Body of pancreas (tissue), 4 donors: ENCODE measurements at regions not wholly inside any gene's neighbourhood (a gene's known extent, or its start where the extent isn't known, plus 50 kb on each side); places are given as distances from the start of the nearest gene placed in this dataset.

Experiments
- POLR2A ChIP-seq, 3 donors: fragments of 450-650 bp; IDR thresholded peaks; one replicate each; pipeline ENCODE4 v1.6.1; 2016; ENCODE audit warnings: antibody characterized with exemption in 3 of 3, mild to moderate bottlenecking in 2 of 3
- TF ChIP-seq, protein P1 (sequence below), 7 experiments: fragments of 450-650 bp in 4 of 7; fragments of 200-600 bp in 3 of 7; sonication (generic) in 3 of 7; IDR thresholded peaks; one replicate each; pipeline ENCODE4 v1.5.1; 2016 to 2019; ENCODE audit warnings: antibody characterized with exemption in 7 of 7

DNA sequence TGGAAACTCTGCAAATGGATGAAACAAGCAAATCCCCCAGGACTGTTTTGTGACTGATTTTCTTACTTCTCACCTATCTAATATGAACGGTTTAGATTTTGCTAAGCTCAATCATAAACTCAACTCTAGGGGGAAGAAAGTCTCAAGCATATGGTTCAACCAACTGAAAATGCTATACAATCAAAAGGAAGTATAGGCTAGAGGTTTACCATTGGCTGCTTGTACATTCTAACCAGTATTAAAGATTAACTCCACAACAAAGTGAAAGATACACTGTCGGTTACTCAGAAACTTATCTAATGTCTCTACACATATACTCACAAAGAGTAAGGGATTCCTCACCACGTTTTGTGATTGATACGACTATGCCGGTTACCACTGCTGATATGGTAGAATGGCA is 281.8 kb upstream of the SOX5 start:
- TF ChIP-seq, protein P1, sequence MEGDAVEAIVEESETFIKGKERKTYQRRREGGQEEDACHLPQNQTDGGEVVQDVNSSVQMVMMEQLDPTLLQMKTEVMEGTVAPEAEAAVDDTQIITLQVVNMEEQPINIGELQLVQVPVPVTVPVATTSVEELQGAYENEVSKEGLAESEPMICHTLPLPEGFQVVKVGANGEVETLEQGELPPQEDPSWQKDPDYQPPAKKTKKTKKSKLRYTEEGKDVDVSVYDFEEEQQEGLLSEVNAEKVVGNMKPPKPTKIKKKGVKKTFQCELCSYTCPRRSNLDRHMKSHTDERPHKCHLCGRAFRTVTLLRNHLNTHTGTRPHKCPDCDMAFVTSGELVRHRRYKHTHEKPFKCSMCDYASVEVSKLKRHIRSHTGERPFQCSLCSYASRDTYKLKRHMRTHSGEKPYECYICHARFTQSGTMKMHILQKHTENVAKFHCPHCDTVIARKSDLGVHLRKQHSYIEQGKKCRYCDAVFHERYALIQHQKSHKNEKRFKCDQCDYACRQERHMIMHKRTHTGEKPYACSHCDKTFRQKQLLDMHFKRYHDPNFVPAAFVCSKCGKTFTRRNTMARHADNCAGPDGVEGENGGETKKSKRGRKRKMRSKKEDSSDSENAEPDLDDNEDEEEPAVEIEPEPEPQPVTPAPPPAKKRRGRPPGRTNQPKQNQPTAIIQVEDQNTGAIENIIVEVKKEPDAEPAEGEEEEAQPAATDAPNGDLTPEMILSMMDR (IDR thresholded peaks at IDR 0.05) = no peak
- no peak for TF ChIP-seq POLR2A (IDR thresholded peaks at IDR 0.05)
